Umbilical cord (tissue), 1 donor: ENCODE measurements at regions not wholly inside any gene's neighbourhood (a gene's known extent, or its start where the extent isn't known, plus 50 kb on each side); places are given as distances from the start of the nearest gene placed in this dataset.
"Not testable (repeated sequence)": the region's sequence is repeated elsewhere in the genome, so short reads cannot be mapped to it uniquely, and the experiment has no call there.

Source experiments
- DNase-seq: peaks from one replicate; pipeline ENCODE4 v3.0.0-alpha.2; 2015; ENCODE audit warnings: low spot score

DNA sequence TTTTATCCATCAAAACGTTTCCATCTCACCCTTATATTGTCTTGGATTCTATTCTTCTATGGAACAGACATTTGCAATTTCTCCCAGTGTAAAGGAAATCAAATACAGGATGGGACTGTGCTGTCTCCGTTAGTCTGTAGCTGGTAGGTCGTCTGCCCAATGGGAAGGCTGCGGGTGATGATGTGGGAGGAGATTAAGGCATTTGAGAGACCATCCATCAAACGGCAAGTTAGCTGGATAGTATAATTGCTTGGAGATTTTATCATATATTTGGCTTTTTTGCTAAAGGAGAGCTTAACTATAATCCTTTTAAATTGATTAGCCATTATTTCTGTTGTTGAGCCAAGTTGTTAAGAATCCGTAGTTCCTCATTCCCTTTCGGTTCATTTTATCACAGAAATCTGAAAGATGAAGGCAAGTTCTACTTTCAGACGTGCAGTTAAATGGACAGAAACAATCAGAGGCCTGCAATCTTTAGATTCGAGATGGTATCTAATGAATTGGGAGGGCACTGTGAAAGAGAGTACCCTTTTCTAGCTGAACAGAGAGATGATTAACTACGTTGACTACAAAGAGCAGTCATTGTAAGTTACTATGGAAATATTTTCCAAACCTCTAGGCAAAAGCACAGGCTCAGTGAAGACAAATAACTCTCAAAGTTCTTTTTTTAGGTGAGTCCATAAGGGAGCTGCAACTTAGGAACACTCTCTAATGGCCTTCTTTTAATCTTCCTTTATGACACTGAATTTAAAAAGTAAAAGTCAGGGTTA, 253.3 kb upstream of the KIAA1217 start:
- DNase-seq = no peak

DNA sequence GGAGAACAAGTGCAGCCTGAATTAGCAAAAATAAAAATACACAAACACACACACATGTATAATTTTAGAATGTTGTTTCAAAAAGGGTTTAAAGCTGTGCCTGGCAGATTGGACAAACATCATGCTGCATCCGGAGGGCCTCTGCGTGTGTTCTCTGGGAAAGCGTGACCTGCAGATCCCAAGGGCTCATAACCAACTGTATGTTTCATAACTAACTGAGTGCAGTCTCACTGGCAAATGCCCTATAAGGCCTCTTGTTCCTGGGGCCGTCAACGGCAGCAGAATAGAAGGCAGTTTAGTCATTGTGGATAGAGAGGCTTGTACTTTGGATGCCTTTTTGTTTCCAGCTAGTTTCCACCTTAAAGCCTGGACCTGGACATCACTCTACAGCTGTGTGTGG, 243.8 kb upstream of the KIAA1217 start:
- no peak for DNase-seq

DNA sequence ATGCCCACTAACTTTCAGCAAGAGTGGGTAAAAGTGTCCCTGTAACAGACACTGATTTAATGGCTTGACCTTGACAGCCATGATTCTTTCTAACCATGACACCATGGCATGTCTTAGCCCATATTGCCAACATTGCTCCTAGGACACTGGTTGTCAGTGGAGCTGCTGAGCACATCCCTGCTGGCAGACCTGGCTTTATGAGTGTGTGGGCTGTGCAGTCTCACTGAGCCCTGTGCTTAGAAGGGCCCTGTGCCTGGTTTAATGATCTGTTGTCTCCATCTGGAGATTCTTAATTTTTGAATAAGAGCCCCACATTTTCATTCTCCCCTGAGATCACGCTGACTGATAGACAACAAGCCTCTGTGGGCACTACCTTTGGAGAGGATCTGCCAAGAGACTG, 243.1 kb upstream of the KIAA1217 start:
- no peak for DNase-seq

DNA sequence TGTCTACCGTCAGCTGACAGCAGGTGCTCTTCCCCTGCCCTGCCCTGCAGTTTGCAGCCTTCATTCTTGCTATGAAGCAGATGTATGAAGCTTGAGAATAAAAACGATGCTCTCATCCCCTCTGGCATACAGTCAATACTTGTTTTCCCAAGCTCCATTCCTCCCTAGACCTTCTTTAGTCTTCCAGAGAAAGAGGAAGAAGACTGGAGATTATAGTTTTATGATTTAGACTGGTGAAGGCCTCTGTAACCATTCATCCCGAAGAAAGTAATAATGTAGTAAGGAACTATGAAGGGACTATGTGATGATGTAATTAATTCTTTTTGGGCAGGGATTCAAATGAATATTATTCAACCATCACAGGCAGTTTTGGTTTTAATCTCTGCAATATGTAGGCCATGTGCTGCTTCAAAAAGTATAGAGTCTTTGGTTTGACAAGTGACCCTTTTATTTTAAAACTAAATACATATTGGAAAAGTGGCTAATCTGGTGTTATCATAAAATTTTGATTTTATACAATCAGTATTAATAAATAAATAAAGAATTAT, 242.4 kb upstream of the KIAA1217 start:
- DNase-seq = peak; percentile 92

DNA sequence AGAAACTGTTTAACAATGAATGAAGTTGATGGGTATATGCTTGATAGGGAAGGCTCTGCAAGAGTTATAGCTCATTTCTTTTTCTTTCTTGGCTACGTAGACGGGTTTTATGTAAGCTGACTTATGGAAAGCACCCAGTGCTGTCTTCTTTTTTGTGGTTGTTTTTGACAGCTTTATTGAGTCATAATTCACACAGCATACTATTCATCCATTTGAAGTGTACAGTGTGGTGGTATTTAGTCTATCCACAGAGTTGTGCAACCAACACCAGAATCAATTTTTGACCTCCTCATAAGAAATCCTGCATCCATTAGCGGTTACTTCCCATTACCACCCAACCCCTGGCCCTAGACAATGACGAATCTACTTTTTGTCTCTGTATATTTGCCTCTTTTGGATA, 240.6 kb upstream of the KIAA1217 start:
- peak; percentile 92 for DNase-seq

DNA sequence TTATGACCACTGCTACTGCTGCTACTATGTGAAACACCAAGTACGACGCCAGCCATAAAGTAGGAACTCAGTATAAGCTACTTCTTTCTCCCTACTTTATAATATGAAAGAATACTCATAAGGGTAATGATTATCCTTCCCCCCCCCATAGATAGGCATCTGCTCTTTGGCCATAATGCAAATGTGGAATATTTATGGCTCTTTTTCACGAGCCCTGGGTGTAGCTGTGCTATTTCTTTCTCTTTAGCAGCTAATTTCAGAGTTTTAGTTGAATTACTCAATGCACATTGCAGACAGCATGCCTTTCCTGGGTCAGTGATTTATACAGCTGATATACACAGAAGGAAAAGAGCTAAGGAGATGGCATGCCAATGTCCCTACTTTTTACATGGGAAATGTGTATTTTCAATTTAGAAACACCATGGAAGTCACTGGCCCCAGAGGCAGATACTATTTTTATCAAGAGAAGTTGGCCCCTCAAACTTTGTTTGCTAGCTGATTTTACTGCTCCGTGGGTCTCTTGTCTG, 234.1 kb upstream of the KIAA1217 start:
- DNase-seq = peak; percentile 36

DNA sequence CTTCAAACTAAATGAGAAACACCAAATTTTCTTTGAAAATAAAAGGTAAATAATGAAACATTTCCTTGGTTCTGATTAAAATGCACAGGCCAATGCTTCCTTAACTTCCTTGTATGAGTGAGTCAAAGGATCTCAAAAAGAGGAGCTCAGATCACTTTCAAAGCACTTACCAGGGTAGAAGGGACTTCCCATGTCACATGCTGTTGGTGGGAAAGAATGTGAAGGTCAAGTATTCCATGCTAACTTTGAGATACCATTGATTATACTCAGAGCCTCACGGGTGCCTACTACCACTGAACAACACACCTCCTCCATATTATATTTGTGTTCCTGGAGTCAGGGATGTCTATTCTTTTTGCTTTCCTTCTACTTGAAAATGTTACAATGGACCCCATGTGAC, 233.5 kb upstream of the KIAA1217 start:
- DNase-seq = no peak

DNA sequence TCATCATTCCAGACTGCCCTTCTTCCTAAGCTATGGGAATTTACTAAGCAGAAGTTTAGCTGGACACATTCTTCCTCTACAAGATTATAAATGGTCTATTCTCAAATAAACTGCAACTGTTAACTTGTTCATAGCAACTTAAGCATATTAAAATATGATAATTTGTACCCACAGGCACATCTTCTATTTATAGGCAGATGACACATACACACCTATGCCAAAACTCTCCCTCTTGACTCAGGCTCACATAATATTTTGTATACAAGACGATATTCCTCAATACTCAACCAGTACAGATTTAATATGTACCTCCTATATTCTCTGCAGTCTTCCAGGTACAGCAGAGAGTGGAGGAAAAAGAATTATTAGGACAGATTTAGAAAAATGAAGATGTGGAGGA, 232.7 kb upstream of the KIAA1217 start:
- DNase-seq = no peak

DNA sequence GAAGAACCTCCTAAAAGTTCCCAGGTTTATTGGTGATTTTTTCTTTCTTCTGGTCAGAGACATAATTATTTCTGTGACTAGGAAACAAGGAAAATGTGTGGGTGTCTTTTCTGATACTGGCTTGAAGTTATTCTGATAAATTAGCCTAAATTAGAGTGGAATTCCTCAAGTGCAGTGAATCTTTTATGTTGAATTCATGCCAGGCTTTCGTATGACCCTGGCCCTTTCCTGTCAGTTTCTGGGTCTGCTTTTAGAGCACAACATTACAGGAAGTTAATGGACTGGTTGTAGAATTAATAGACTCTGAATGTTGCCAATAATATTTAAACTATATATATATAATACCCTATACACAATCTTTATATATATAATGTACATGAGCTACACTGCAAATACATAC, 230.6 kb upstream of the KIAA1217 start:
- DNase-seq = no peak

DNA sequence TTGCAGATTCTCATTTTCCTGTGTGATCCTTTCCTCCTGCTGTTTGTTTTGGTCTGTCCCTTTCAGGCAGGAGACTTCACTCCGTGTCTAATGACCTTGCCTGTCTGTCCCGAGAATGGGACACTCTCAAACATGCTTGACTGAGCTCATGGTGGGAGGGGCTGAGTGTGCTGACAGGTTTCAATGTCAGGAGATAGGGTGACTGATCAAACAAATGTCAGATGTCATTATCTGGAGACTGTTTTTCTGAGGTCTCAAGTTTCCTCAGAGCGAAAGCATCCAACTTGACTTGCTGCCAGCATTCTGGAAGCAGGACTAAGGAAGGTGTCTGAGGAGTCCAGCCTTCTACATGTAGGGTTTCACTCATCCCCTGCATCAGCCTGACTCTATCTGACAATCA, 228.8 kb upstream of the KIAA1217 start:
- no peak for DNase-seq

DNA sequence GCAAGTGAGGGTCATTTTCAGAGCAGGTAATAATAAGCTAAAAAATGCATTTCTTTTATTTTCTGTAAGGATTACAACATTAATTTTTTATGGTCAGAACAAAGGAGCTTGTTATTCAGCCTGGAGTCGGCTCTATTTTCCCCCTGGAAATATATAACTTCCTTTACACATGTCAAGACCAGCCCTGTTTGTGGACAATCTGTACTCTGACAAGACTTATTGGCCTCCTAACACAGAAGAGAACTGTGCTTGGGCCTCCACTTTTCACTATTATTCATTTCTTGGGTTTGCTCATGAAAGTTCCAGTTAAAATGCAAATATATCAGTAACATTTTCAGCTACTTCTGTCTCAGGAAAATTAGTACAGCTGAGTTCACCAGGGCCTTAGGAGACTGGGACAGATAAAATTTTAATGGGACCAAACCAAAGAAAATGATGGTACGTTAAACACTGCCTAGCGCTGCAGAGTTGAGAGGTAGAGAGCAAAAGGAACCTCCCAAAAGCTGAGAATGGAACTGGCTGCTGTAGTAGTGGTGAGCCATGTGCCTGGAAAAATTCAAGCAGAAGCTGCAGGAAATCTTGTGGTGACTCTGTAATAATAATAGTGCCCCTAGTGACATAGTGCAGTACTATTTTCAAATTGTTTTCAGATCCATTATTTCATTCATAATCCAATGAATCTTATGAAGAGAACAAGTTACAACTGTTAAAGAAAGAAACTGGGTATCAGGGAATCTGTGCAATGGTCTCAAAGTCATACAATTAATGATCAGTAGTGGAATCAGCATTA, 227.2 kb upstream of the KIAA1217 start:
- DNase-seq = no peak

DNA sequence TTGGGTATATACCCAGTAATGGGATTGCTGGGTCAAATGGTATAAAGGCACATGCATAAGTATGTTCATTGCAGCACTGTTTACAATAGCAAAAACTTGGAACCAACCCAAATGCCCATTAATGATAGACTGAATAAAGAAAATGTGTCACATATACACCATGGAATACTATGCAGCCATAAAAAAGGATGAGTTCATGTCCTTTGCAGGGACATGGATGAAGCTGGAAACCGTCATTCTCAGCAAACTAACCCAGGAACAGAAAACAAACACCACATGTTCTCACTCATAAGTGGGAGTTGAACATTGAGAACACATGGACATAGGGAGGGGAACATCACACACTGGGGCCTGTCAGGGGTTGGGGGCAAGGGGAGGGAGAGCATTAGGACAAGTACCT, 224.5 kb upstream of the KIAA1217 start:
- DNase-seq = not testable (repeated sequence)

DNA sequence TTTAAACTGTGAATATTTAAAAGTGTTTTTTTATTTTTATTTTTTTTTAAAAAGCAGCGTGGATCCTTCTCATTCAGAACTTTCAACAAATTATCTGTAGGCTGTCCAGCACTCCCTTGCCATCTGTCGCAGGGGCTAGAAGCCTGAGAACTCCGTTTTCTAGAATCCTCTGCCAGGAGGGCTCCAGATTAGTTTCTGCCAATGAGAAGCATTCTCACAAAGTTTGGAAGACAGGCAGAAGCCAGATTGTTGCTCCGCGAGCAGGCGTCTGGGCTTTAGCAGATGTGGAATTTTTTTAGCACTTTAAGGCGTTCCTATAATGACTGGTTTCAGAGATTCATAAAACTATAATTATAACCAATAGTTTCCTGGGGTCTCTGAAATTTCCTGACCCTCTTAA, 220.9 kb upstream of the KIAA1217 start:
- no peak for DNase-seq

DNA sequence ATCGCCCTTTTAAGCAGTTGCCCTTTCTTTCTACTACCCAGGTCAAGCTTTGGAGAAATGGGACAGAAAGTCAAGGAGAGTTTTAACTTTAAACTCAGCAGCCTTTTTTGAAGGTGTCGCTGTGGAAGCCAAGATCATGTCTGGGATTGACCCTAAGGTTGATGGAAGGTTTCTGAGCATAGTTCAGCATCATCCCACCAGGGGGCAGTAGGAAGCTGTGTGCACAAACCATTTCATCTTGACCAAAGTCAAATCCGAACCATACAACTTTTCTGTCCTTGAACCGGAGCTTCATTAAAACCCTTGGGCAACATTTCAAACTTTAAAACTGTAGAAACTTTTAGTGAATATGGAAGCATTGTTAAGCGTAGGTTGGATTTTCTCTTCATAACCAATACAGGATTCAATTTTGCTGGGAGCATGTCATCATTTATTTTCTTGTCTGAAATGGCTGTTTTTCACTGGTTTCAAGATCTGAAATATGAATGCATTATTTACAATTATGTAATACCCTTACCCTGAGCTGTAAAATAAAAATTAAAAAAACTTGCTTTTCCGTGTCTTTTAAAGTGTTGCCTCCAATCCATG, 214.4 kb upstream of the KIAA1217 start:
- peak; percentile 69 for DNase-seq

DNA sequence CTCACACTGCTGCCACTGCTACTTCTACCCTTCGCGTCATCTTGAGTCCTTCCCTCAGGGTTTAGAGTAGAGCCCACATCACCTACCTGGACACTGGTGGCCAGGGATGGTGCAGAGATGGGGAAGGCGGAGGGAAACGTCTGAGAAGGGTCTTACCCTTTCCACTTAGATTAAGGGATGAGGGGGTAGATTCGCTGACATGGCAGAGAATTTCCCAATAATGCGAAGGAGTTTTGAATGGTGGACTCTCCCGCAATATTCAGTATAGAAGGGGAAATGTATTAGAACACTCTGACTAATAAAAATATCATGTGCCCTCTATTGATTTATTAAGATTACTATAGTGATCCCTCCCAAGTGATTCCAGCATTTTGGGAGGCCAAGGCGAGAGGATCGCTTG, 209.5 kb upstream of the KIAA1217 start:
- DNase-seq = no peak

DNA sequence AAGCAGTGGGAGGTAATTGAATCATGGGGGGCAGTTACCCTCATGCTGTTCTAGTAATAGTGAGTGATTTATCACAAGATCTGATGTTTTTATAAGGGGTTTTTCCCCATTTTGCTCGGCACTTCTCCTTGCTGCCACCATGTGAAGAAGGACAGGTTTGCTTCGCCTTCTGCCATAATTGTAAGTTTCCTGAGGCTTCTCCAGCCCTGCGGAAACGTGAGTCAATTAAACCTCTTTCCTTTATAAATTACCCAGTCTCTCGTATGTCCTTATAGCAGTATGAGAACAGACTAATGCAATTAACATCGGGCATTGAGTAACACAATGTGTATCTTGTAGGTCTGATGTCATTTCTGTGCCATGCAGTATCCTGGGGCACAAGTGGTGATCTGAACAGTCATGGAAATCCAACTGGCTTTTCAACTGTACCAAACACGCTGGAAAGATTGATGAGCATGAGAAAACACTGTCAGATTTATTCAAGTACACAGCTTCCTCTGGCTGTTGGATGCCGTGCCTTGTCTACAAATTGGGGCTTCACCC, 208.6 kb upstream of the KIAA1217 start:
- no peak for DNase-seq

DNA sequence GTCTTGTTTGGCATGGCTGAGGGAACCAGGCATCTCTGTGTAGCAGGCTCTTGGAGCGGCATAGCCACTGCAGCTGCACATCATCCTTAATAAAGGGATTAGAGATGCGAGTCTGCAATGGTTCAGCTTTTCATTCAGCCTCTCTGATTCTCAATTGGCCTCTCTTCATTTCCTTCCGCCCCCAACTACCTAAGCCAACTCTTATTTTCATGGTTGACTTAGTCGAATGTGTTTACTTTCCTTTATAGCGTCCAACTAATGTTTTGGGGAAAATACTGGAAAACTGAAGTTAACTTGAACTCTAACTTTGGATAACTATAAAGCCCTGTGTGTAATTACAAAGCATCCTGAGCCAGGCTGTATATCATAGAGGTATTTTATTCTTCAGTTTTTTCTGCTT, 202.2 kb upstream of the KIAA1217 start:
- DNase-seq = no peak

DNA sequence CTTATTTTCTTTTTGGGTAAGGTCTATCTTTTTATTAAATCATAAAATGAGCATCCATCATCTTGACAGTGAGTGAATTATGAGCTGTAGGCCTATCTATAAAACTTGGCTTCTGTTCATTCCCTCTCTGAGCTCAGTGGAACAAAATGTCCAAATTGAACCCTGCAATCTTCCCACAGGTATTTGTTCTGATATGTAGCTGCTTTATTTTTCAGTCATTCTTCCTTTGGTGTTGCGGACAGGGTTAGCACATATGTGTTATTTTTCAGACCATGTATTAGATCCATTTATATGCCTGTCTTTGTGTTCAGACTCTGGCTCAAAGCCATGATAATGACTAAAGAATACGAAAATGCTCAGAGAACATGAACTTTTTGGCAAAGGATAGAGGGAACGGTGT, 201.6 kb upstream of the KIAA1217 start:
- DNase-seq = no peak

DNA sequence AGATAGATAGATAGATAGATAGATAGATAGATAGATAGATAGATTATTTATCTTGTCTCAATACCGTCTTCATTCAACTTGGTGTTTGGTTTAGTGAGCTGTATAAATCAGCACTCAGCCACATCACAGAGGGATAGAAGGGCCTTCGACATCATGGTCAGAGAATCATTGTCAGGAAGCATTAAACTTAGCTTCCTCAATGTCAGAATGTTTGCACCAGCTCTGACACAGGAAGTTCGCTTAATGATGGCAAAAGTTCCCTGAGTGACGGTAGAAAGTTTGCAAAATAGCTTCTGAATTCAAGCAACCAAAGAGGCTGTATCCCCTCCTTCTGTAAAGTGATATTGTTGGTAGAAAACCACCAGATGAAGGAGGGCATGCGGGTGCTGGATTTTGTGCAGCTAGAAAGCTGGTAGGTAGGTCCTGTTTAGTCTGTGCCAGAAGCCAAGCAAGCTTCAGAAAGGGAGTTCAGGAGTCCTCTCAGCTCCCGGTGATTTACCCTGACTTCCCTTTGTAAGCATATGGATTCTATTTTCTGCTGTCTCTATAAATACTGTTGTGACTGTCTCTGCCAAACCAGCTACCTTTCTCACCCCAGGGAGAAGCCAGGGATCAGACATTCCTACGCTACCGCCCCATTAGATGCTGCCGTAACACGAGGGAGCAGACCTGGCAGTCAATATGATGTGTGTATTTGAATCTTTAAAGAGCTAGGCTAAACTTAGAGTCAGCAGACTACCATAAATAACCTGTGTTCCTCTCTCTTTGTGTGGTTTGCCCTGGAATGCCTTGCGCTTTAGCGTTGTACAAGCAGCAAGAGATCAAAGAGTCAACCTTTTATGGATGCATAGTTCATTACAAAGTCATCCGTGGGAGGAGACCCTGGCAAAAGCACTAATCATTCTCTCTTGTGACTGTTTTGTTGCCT, 200.5 kb upstream of the KIAA1217 start:
- DNase-seq = peak; percentile 74

DNA sequence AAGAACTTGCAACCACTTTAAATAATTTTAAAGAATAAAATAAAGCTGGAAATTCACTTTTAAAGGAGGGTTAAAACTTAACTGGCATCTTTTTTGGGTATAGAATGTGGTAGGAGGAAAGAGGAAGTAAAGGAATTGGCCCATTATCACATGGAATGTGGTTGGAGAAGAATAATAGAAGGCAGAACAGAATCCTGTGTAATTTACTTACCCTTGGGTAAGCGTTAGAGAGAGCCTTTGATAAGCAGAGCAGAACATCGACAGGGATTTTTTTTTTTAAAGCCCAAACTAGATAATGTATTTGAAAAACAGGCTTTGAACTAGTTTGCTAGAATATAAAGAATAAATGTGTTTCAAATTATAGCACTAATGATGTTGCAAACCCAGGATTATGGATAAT, 199.8 kb upstream of the KIAA1217 start:
- no peak for DNase-seq

DNA sequence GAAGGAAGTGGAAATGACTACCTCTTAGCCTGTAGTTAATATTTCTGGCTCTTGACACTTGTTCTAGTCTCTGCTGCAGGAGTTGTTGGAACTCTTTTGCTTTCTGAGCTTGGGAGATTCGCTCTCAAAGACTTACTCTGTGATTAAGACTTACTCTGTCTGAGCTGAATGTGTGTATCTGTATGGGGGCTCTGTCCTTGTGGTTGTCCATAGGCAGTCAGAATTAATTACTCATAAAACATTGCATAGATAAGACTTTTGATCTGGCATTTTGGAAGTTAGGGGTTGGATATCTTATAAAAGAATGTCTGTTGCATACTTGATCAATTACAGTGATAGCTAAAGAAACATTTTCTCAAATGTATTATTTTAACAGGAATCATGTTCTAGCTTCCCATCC, 199.2 kb upstream of the KIAA1217 start:
- no peak for DNase-seq
